ENCODE measurements at regions not wholly inside any gene's neighbourhood (a gene's known extent, or its start where the extent isn't known, plus 50 kb on each side); places are given as distances from the start of the nearest gene placed in this dataset.

- no peak for TF ChIP-seq POLR2AphosphoS5 (IDR thresholded peaks at IDR 0.05; ENCODE audit: low read depth, low read length)
- TF ChIP-seq, protein P1, sequence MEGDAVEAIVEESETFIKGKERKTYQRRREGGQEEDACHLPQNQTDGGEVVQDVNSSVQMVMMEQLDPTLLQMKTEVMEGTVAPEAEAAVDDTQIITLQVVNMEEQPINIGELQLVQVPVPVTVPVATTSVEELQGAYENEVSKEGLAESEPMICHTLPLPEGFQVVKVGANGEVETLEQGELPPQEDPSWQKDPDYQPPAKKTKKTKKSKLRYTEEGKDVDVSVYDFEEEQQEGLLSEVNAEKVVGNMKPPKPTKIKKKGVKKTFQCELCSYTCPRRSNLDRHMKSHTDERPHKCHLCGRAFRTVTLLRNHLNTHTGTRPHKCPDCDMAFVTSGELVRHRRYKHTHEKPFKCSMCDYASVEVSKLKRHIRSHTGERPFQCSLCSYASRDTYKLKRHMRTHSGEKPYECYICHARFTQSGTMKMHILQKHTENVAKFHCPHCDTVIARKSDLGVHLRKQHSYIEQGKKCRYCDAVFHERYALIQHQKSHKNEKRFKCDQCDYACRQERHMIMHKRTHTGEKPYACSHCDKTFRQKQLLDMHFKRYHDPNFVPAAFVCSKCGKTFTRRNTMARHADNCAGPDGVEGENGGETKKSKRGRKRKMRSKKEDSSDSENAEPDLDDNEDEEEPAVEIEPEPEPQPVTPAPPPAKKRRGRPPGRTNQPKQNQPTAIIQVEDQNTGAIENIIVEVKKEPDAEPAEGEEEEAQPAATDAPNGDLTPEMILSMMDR (IDR thresholded peaks at IDR 0.05; ENCODE audit: control extremely low read depth in 1 of 3, insufficient read depth in 1 of 3, low read depth in 1 of 3, low read length in 3 of 3) = no peak
- no peak for TF ChIP-seq HDAC2 (IDR thresholded peaks at IDR 0.05; ENCODE audit: borderline replicate concordance in 1 of 2, low read depth in 2 of 2, low read length in 2 of 2)
- no peak for TF ChIP-seq RAD21 (IDR thresholded peaks at IDR 0.05 in 1 of 2, conservative IDR thresholded peaks at IDR 0.05 in 1 of 2; ENCODE audit: low read depth in 2 of 2, low read length in 2 of 2)
- no peak for TF ChIP-seq SRF (IDR thresholded peaks at IDR 0.05; ENCODE audit: low read depth, low read length)
- TF ChIP-seq PHF8 (conservative IDR thresholded peaks at IDR 0.05; ENCODE audit: low read depth, low read length) = no peak
- no peak for TF ChIP-seq TBP (IDR thresholded peaks at IDR 0.05; ENCODE audit: low read depth, low read length)
- no peak for TF ChIP-seq YY1 (IDR thresholded peaks at IDR 0.05; ENCODE audit: low read depth, low read length)
- TF ChIP-seq EP300 (IDR thresholded peaks at IDR 0.05; ENCODE audit: borderline replicate concordance in 1 of 2, low read depth in 2 of 2, low read length in 2 of 2) = no peak
- TF ChIP-seq KDM1A (IDR thresholded peaks at IDR 0.05; ENCODE audit: borderline replicate concordance, low read length) = no peak
- no peak for TF ChIP-seq EZH2 (IDR thresholded peaks at IDR 0.05; ENCODE audit: low read depth, low read length, severe bottlenecking)
- no peak for TF ChIP-seq SP1 (IDR thresholded peaks at IDR 0.05; ENCODE audit: low read depth, low read length)
- no peak for TF ChIP-seq CBX5 (IDR thresholded peaks at IDR 0.05; ENCODE audit: low read depth, low read length)
Observed at GRCh38 chr2:18232731-18233438, 327.6 kb downstream of the RDH14 start.
